Large intestine (tissue), 3 donors: ENCODE measurements at regions not wholly inside any gene's neighbourhood (a gene's known extent, or its start where the extent isn't known, plus 50 kb on each side); places are given as distances from the start of the nearest gene placed in this dataset.
"Not testable (repeated sequence)": the region's sequence is repeated elsewhere in the genome, so short reads cannot be mapped to it uniquely, and the experiment has no call there.

Experiments used
- DNase-seq, 2 donors: peaks; one replicate each; pipeline versions ENCODE4 v3.0.0 to v3.0.0-alpha.2; 2013
- H3K27ac ChIP-seq: one replicate; pipeline ENCODE4 v1.5.1; 2013; ENCODE audit warnings: low read length
- H3K27me3 ChIP-seq: 2 replicates; pipeline ENCODE4 v1.6.1; 2013; ENCODE audit warnings: low read length; ENCODE audit not compliant: control insufficient read depth, insufficient read depth
- H3K36me3 ChIP-seq: 2 replicates; pipeline ENCODE4 v1.6.1; 2013; ENCODE audit warnings: low read length; ENCODE audit not compliant: control insufficient read depth, insufficient read depth
- H3K4me1 ChIP-seq: one replicate; pipeline ENCODE4 v1.6.1; 2013; ENCODE audit warnings: low read length; ENCODE audit not compliant: control insufficient read depth, insufficient read depth
- H3K4me3 ChIP-seq: one replicate; pipeline ENCODE4 v1.5.1; 2013; ENCODE audit warnings: low read length
- H3K9me3 ChIP-seq: one replicate; pipeline ENCODE4 v1.6.1; 2013; ENCODE audit warnings: mild to moderate bottlenecking, low read depth, low read length, moderate library complexity; ENCODE audit not compliant: control insufficient read depth
- WGBS: methylation state at CpG from one replicate; pipeline ENCODE4 v1.1.5; 2013; ENCODE audit warnings: low lambda C conversion rate; ENCODE audit not compliant: insufficient coverage; 5-methylcytosine and 5-hydroxymethylcytosine counted together

- Histone ChIP-seq H3K4me1 (no peaks in the 10 kb centered on the region), H3K36me3 (no peaks in the 10 kb centered on the region), H3K27me3 (no peaks in the 10 kb centered on the region), H3K9me3 (peaks cover 3% of the 10 kb centered on the region), H3K4me3 (no peak overlapping the region), H3K27ac (no peak overlapping the region)
- DNase-seq, result no peak
- WGBS, result no CpG with 5 or more reads among the region's 2 CpGs
Observed at GRCh38 chr1:98516306-98516705, 145.2 kb upstream of the SNX7 start.

GRCh38 chr1:98515744-98516143 is 145.8 kb upstream of the SNX7 start:
- no peaks in the 10 kb centered on the region for H3K4me1 ChIP-seq
- 83% methylated on average over 1 of the region's 1 CpG for whole genome bisulfite sequencing
- no peak for DNase-seq
- no peaks in the 10 kb centered on the region for H3K27me3 ChIP-seq
- no peak overlapping the region for H3K27ac ChIP-seq
- H3K36me3 ChIP-seq, result no peaks in the 10 kb centered on the region
- peaks cover 3% of the 10 kb centered on the region for H3K9me3 ChIP-seq
- H3K4me3 ChIP-seq, result no peak overlapping the region

GRCh38 chr1:98512216-98512615 is 149.3 kb upstream of the SNX7 start:
- not testable (repeated sequence) for H3K4me1 ChIP-seq, H3K27me3 ChIP-seq, H3K27ac ChIP-seq, H3K4me3 ChIP-seq, H3K9me3 ChIP-seq, H3K36me3 ChIP-seq, DNase-seq
- WGBS, result no CpG with 5 or more reads among the region's 27 CpGs

- H3K36me3 ChIP-seq, result no peaks in the 10 kb centered on the region
- no peaks in the 10 kb centered on the region for H3K4me1 ChIP-seq
- no peaks in the 10 kb centered on the region for H3K27me3 ChIP-seq
- H3K4me3 ChIP-seq, result no peak overlapping the region
- WGBS, result no CpG with 5 or more reads among the region's 1 CpG
- H3K9me3 ChIP-seq, result no peaks in the 10 kb centered on the region
- H3K27ac ChIP-seq, result no peak overlapping the region
- no peak for DNase-seq
Observed at GRCh38 chr1:98503771-98504170, 157.8 kb upstream of the SNX7 start.

- H3K4me3 ChIP-seq, result no peak overlapping the region
- no peaks in the 10 kb centered on the region for H3K36me3 ChIP-seq
- no peak for DNase-seq
- no peak overlapping the region for H3K27ac ChIP-seq
- no peaks in the 10 kb centered on the region for H3K4me1 ChIP-seq
- no peaks in the 10 kb centered on the region for H3K27me3 ChIP-seq
- no peaks in the 10 kb centered on the region for H3K9me3 ChIP-seq
Observed at GRCh38 chr1:98502937-98503336, 158.6 kb upstream of the SNX7 start.

- H3K27ac ChIP-seq, result no peak overlapping the region
- H3K4me3 ChIP-seq, result no peak overlapping the region
- H3K4me1 ChIP-seq, result no peaks in the 10 kb centered on the region
- whole genome bisulfite sequencing, result no CpG with 5 or more reads among the region's 2 CpGs
- no peak for DNase-seq
- no peaks in the 10 kb centered on the region for H3K27me3 ChIP-seq
- no peaks in the 10 kb centered on the region for H3K36me3 ChIP-seq
- no peaks in the 10 kb centered on the region for H3K9me3 ChIP-seq
Observed at GRCh38 chr1:98500324-98500723, 161.2 kb upstream of the SNX7 start.

GRCh38 chr1:98498651-98499050 is 162.9 kb upstream of the SNX7 start:
- WGBS, result 100% methylated on average over 1 of the region's 1 CpG
- Histone ChIP-seq H3K27ac (no peak overlapping the region), H3K9me3 (no peaks in the 10 kb centered on the region), H3K27me3 (no peaks in the 10 kb centered on the region), H3K4me3 (no peak overlapping the region), H3K36me3 (no peaks in the 10 kb centered on the region), H3K4me1 (no peaks in the 10 kb centered on the region)
- no peak for DNase-seq

GRCh38 chr1:98497497-98497896 is 164.0 kb upstream of the SNX7 start:
- no peak for DNase-seq
- no peaks in the 10 kb centered on the region for H3K4me1 ChIP-seq
- no peaks in the 10 kb centered on the region for H3K9me3 ChIP-seq
- H3K27ac ChIP-seq, result no peak overlapping the region
- WGBS, result no CpG with 5 or more reads among the region's 2 CpGs
- no peaks in the 10 kb centered on the region for H3K27me3 ChIP-seq
- no peak overlapping the region for H3K4me3 ChIP-seq
- H3K36me3 ChIP-seq, result no peaks in the 10 kb centered on the region

- H3K27ac ChIP-seq, result no peak overlapping the region
- no peak overlapping the region for H3K4me3 ChIP-seq
- no peaks in the 10 kb centered on the region for H3K27me3 ChIP-seq
- DNase-seq, result no peak
- WGBS, result 80% methylated on average over 1 of the region's 2 CpGs
- no peaks in the 10 kb centered on the region for H3K4me1 ChIP-seq
- no peaks in the 10 kb centered on the region for H3K9me3 ChIP-seq
- H3K36me3 ChIP-seq, result no peaks in the 10 kb centered on the region
Observed at GRCh38 chr1:98496256-98496995, 165.1 kb upstream of the SNX7 start.

GRCh38 chr1:98493469-98493868 is 168.1 kb upstream of the SNX7 start:
- no peaks in the 10 kb centered on the region for H3K36me3 ChIP-seq
- DNase-seq, result no peak
- H3K27me3 ChIP-seq, result no peaks in the 10 kb centered on the region
- no peaks in the 10 kb centered on the region for H3K4me1 ChIP-seq
- H3K4me3 ChIP-seq, result no peak overlapping the region
- no peak overlapping the region for H3K27ac ChIP-seq
- H3K9me3 ChIP-seq, result no peaks in the 10 kb centered on the region

- H3K36me3 ChIP-seq, result no peaks in the 10 kb centered on the region
- 100% methylated on average over 1 of the region's 1 CpG for WGBS
- DNase-seq, result no peak
- no peaks in the 10 kb centered on the region for H3K4me1 ChIP-seq
- no peaks in the 10 kb centered on the region for H3K27me3 ChIP-seq
- no peak overlapping the region for H3K4me3 ChIP-seq
- no peaks in the 10 kb centered on the region for H3K9me3 ChIP-seq
- no peak overlapping the region for H3K27ac ChIP-seq
Observed at GRCh38 chr1:98490099-98490498, 171.4 kb upstream of the SNX7 start.
